ENCODE measurements at regions not wholly inside any gene's neighbourhood (a gene's known extent, or its start where the extent isn't known, plus 50 kb on each side); places are given as distances from the start of the nearest gene placed in this dataset.

DNA sequence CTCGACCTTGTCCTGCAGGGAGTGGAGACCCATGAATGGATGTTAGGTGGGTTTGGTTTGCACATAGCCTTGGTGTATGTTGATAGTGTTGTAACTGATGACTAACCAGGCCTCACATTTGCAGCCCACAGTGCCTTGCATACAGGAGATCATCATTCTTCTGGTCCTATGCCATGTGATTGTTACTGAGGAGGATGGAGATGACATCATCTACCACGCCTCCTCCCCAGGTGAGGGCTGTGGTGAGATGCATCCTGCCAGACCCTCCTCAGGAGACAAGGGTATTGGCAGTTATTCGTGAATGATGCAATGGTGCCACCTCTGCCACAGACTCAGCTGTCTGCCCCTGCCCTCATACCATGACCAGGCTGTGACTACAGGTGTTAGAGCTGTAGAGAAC, 1294.1 kb downstream of the UQCRFS1 start:
- Histone ChIP-seq H2BK15ac (ENCODE audit: low read depth, low read length) (no peak overlapping the region), H4K8ac (replicated peaks; ENCODE audit: insufficient read length, low read depth, low read length) (no peak overlapping the region), H3K4me2 (ENCODE audit: insufficient read depth, insufficient read length, low read length) (no peak overlapping the region), H4K91ac (ENCODE audit: insufficient read length, low read depth, low read length) (no peak overlapping the region), H3K79me1 (ENCODE audit: insufficient read depth, low read depth, low read length, poor library complexity, severe bottlenecking) (no peaks in the 10 kb centered on the region), H3K23me2 (ENCODE audit: insufficient read length, low read depth, low read length, poor library complexity, severe bottlenecking) (no peaks in the 10 kb centered on the region), H3K14ac (ENCODE audit: insufficient read depth, low read length) (no peak overlapping the region), H2BK120ac (ENCODE audit: low read depth, low read length, poor library complexity, severe bottlenecking) (no peak overlapping the region), H2BK5ac (ENCODE audit: insufficient read length, low read length) (no peak overlapping the region), H3T11ph (ENCODE audit: low read length) (no peak overlapping the region), H2BK12ac (ENCODE audit: insufficient read length, low read depth, low read length) (no peak overlapping the region), H3K27me3 (ENCODE audit: insufficient read depth, low read length) (no peaks in the 10 kb centered on the region), H3K56ac (ENCODE audit: insufficient read length, low read depth, low read length) (no peak overlapping the region), H4K20me1 (ENCODE audit: control insufficient read depth, insufficient read depth, insufficient read length) (no peaks in the 10 kb centered on the region), H4K5ac (ENCODE audit: insufficient read length, low read depth, low read length) (no peak overlapping the region), H3K4me1 (ENCODE audit: insufficient read depth, low read length) (no peaks in the 10 kb centered on the region), H3K27ac (ENCODE audit: insufficient read length, low read depth, low read length) (no peak overlapping the region), H3K9ac (ENCODE audit: extremely low read depth, insufficient read length, low read length) (no peak overlapping the region), H3K23ac (ENCODE audit: insufficient read length, low read depth, low read length) (no peak overlapping the region), H2AK5ac (ENCODE audit: insufficient read length, low read length) (no peak overlapping the region), H2BK20ac (ENCODE audit: low read depth, low read length, poor library complexity, severe bottlenecking) (no peak overlapping the region), H3K18ac (ENCODE audit: insufficient read length, low read depth, low read length) (no peak overlapping the region), H3K79me2 (ENCODE audit: insufficient read depth, low read length) (no peaks in the 10 kb centered on the region), H3K4ac (ENCODE audit: low read depth, low read length) (no peak overlapping the region), H3K9me3 (ENCODE audit: control insufficient read depth, low read depth, low read length) (peaks cover 82% of the 10 kb centered on the region), H2AFZ (ENCODE audit: low read length) (no peak overlapping the region)
- no peaks in the 10 kb centered on the region for H3K4me1 Mint-ChIP-seq
- H3K9me3 Mint-ChIP-seq: peaks cover 83% of the 10 kb centered on the region in 2 experiments
- peaks cover 4 to 23% (median 11%) of the 10 kb centered on the region in 3 experiments; a peak in 6 of 7 replicates for H3K36me3 Mint-ChIP-seq (ENCODE audit: insufficient read depth in 1 of 3, low read depth in 3 of 3)
- DNase-seq: no peak
- H3K27me3 Mint-ChIP-seq (ENCODE audit: low read depth): no peaks in the 10 kb centered on the region
- H3K4me3 Mint-ChIP-seq: no peak overlapping the region
- H3K27ac Mint-ChIP-seq: no peak overlapping the region
- TF ChIP-seq, protein P1, sequence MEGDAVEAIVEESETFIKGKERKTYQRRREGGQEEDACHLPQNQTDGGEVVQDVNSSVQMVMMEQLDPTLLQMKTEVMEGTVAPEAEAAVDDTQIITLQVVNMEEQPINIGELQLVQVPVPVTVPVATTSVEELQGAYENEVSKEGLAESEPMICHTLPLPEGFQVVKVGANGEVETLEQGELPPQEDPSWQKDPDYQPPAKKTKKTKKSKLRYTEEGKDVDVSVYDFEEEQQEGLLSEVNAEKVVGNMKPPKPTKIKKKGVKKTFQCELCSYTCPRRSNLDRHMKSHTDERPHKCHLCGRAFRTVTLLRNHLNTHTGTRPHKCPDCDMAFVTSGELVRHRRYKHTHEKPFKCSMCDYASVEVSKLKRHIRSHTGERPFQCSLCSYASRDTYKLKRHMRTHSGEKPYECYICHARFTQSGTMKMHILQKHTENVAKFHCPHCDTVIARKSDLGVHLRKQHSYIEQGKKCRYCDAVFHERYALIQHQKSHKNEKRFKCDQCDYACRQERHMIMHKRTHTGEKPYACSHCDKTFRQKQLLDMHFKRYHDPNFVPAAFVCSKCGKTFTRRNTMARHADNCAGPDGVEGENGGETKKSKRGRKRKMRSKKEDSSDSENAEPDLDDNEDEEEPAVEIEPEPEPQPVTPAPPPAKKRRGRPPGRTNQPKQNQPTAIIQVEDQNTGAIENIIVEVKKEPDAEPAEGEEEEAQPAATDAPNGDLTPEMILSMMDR (conservative IDR thresholded peaks at IDR 0.05): no peak
- no CpG with 5 or more reads among the region's 3 CpGs for WGBS (ENCODE audit: extremely low coverage, insufficient read length, low lambda C conversion rate)
